Fibroblast of mammary gland (primary cell): ENCODE measurements at regions not wholly inside any gene's neighbourhood (a gene's known extent, or its start where the extent isn't known, plus 50 kb on each side); places are given as distances from the start of the nearest gene placed in this dataset.

Experiments used
- DNase-seq: peaks from one replicate; pipeline ENCODE4 v3.0.0-alpha.2; 2010; ENCODE audit warnings: low read depth
- H3K4me3 ChIP-seq: 2 replicates; pipeline ENCODE4 v1.5.1; 2011; ENCODE audit warnings: low read depth, mild to moderate bottlenecking, low read length, moderate library complexity; ENCODE audit not compliant: control insufficient read depth
- CTCF ChIP-seq: conservative IDR thresholded peaks from 2 replicates; pipeline ENCODE4 v1.5.1; 2011; ENCODE audit warnings: low read depth, low read length, inconsistent platforms; ENCODE audit not compliant: control insufficient read depth, insufficient read depth

GRCh38 chr3:84109911-84110310 lies 848.9 kb upstream of the CADM2 start:
- no peak for DNase-seq
- TF ChIP-seq CTCF, result no peak
- H3K4me3 ChIP-seq, result no peak overlapping the region

GRCh38 chr3:84110787-84111186 lies 848.0 kb upstream of the CADM2 start:
- DNase-seq, result no peak
- H3K4me3 ChIP-seq, result no peak overlapping the region
- TF ChIP-seq CTCF, result no peak

- DNase-seq, result no peak
- no peak overlapping the region for H3K4me3 ChIP-seq
- TF ChIP-seq CTCF, result no peak
These were observed 833.5 kb upstream of the CADM2 start for GRCh38 chr3:84125201-84125721.

GRCh38 chr3:84125760-84126159 lies 833.0 kb upstream of the CADM2 start:
- H3K4me3 ChIP-seq, result no peak overlapping the region
- TF ChIP-seq CTCF, result no peak
- DNase-seq, result no peak

- H3K4me3 ChIP-seq, result no peak overlapping the region
- TF ChIP-seq CTCF, result no peak
- DNase-seq, result no peak
These were observed 832.6 kb upstream of the CADM2 start for GRCh38 chr3:84126160-84126559.

- no peak overlapping the region for H3K4me3 ChIP-seq
- DNase-seq, result no peak
- no peak for TF ChIP-seq CTCF
These were observed 830.8 kb upstream of the CADM2 start for GRCh38 chr3:84128024-84128423.

GRCh38 chr3:84136425-84136824 lies 822.4 kb upstream of the CADM2 start:
- TF ChIP-seq CTCF, result no peak

More at GRCh38 chr3:84136425-84136824, 822.4 kb upstream of the CADM2 start:
- DNase-seq, result no peak
- H3K4me3 ChIP-seq, result no peak overlapping the region
